Gastroesophageal sphincter (tissue), 4 donors: ENCODE measurements at regions not wholly inside any gene's neighbourhood (a gene's known extent, or its start where the extent isn't known, plus 50 kb on each side); places are given as distances from the start of the nearest gene placed in this dataset.

Source experiments
- ATAC-seq: fragments of 150-250 bp; one replicate; pipeline ENCODE4 v1.9.1; 2016; ENCODE audit warnings: mild to moderate bottlenecking, moderate library complexity
- H3K27ac ChIP-seq, 4 donors: fragments of 200-600 bp; sonication (generic) in 3 of 4; 1 replicate in 3 of 4; 2 replicates in 1 of 4; pipeline ENCODE4 v1.5.1; 2016 to 2019
- H3K27me3 ChIP-seq: fragments of 200-600 bp; sonication (generic); one replicate; pipeline ENCODE4 v1.5.1; 2019
- H3K36me3 ChIP-seq, 2 donors: fragments of 200-600 bp; sonication (generic); one replicate each; pipeline ENCODE4 v1.5.1; 2019; ENCODE audit warnings: control low read depth in 1 of 2
- H3K4me1 ChIP-seq, 3 donors: fragments of 200-600 bp; sonication (generic); 1 replicate in 2 of 3; 2 replicates in 1 of 3; pipeline ENCODE4 v1.5.1; 2016 to 2019; ENCODE audit warnings: control low read depth in 2 of 3
- H3K4me3 ChIP-seq, 2 donors: fragments of 200-600 bp; sonication (generic); one replicate each; pipeline ENCODE4 v1.5.1; 2019; ENCODE audit warnings: mild to moderate bottlenecking in 1 of 2, moderate library complexity in 1 of 2
- H3K9me3 ChIP-seq, 3 donors: fragments of 200-600 bp; sonication (generic); one replicate each; pipeline ENCODE4 v1.5.1; 2017 to 2019; ENCODE audit warnings: control low read depth in 2 of 3
- CTCF ChIP-seq, 4 experiments: fragments of 200-600 bp in 2 of 4; fragments of 450-650 bp in 2 of 4; sonication (generic) in 1 of 4; IDR thresholded peaks; one replicate each; pipeline ENCODE4 v1.5.1; 2017 to 2019; ENCODE audit warnings: antibody characterized with exemption in 4 of 4, mild to moderate bottlenecking in 2 of 4, moderate library complexity in 2 of 4
- EP300 ChIP-seq: sonication (generic); formaldehyde crosslinking; IDR thresholded peaks from one replicate; pipeline ENCODE4 v1.6.1; 2017; ENCODE audit warnings: antibody characterized with exemption, mild to moderate bottlenecking
- POLR2A ChIP-seq, 2 donors: fragments of 450-650 bp; IDR thresholded peaks; one replicate each; pipeline ENCODE4 v1.6.1; 2017; ENCODE audit warnings: antibody characterized with exemption in 2 of 2, mild to moderate bottlenecking in 2 of 2, moderate library complexity in 1 of 2
- POLR2AphosphoS5 ChIP-seq: sonication (generic); formaldehyde crosslinking; IDR thresholded peaks from one replicate; pipeline ENCODE4 v1.6.1; 2017; ENCODE audit warnings: antibody characterized with exemption
- WGBS, 2 donors: methylation state at CpG; one replicate each; pipeline ENCODE4 v1.1.5; 2018; ENCODE audit warnings: low coverage in 1 of 2; 5-methylcytosine and 5-hydroxymethylcytosine counted together

GRCh38 chr10:123327450-123327849 is 173.2 kb downstream of the BUB3 start:
- ATAC-seq, result no peak
- 80 to 84% methylated on average over 1 of the region's 1 CpG for WGBS, 2 donors

GRCh38 chr10:123327896-123328295 is 173.7 kb downstream of the BUB3 start:
- no peak for ATAC-seq
- 55 to 76% methylated on average over 2 of the region's 2 CpGs for WGBS, 2 donors
- H3K27me3 ChIP-seq, result no peaks in the 10 kb centered on the region
- H3K4me1 ChIP-seq, result no peaks in the 10 kb centered on the region
- H3K4me3 ChIP-seq, result no peak overlapping the region
- no peaks in the 10 kb centered on the region for H3K36me3 ChIP-seq
- TF ChIP-seq EP300 (no peak), POLR2AphosphoS5 (no peak), CTCF (IDR thresholded peaks at IDR 0.05) (no peak), POLR2A (IDR thresholded peaks at IDR 0.05) (no peak)
- H3K9me3 ChIP-seq, result no peaks in the 10 kb centered on the region
- H3K27ac ChIP-seq, result no peak overlapping the region

More at GRCh38 chr10:123327450-123327849, 173.2 kb downstream of the BUB3 start:
- no peak overlapping the region for H3K27ac ChIP-seq
- TF ChIP-seq POLR2AphosphoS5 (no peak), EP300 (no peak), POLR2A (IDR thresholded peaks at IDR 0.05) (no peak), CTCF (IDR thresholded peaks at IDR 0.05) (no peak)
- H3K36me3 ChIP-seq, result no peaks in the 10 kb centered on the region
- no peak overlapping the region for H3K4me3 ChIP-seq
- H3K4me1 ChIP-seq, result no peaks in the 10 kb centered on the region
- no peaks in the 10 kb centered on the region for H3K9me3 ChIP-seq
- H3K27me3 ChIP-seq, result no peaks in the 10 kb centered on the region

- 64 to 76% methylated on average over 3 to 4 of the region's 4 CpGs for WGBS, 2 donors
- no peaks in the 10 kb centered on the region for H3K4me1 ChIP-seq
- no peak for TF ChIP-seq EP300
- TF ChIP-seq CTCF (IDR thresholded peaks at IDR 0.05), result no peak
- no peak for TF ChIP-seq POLR2A (IDR thresholded peaks at IDR 0.05)
- no peak for TF ChIP-seq POLR2AphosphoS5
- H3K9me3 ChIP-seq, result no peaks in the 10 kb centered on the region
- no peaks in the 10 kb centered on the region for H3K36me3 ChIP-seq
- no peak overlapping the region for H3K27ac ChIP-seq
- H3K27me3 ChIP-seq, result no peaks in the 10 kb centered on the region
- no peak overlapping the region for H3K4me3 ChIP-seq
- ATAC-seq, result no peak
Observed at GRCh38 chr10:123331438-123331837, 177.2 kb downstream of the BUB3 start.

GRCh38 chr10:123346581-123346980 is 192.4 kb downstream of the BUB3 start:
- Histone ChIP-seq H3K4me1 (no peaks in the 10 kb centered on the region), H3K36me3 (no peaks in the 10 kb centered on the region)
- ATAC-seq, result no peak

More at GRCh38 chr10:123346581-123346980, 192.4 kb downstream of the BUB3 start:
- H3K27ac ChIP-seq, result no peak overlapping the region
- TF ChIP-seq CTCF (IDR thresholded peaks at IDR 0.05) (no peak), EP300 (no peak), POLR2A (IDR thresholded peaks at IDR 0.05) (no peak), POLR2AphosphoS5 (no peak)
- no peaks in the 10 kb centered on the region for H3K9me3 ChIP-seq
- no peaks in the 10 kb centered on the region for H3K27me3 ChIP-seq
- H3K4me3 ChIP-seq, result no peak overlapping the region
- 78 to 91% methylated on average over 1 of the region's 1 CpG for WGBS, 2 donors
